Panc1 (cell line): ENCODE measurements at regions not wholly inside any gene's neighbourhood (a gene's known extent, or its start where the extent isn't known, plus 50 kb on each side); places are given as distances from the start of the nearest gene placed in this dataset.

Source experiments
- ATAC-seq: fragments of 200-7000 bp; cut with Tn5 transposase; 2 replicates; pipeline ENCODE4 v1.9.1; 2020; ENCODE audit warnings: mild to moderate bottlenecking, moderate library complexity
- BruUV-seq: library from RNA; stranded (reverse); fragments of 400-500 nt; replicated peaks from 2 replicates; lab custom pipeline; 2021; lab: Mats Ljungman, UMichigan
- CTCF ChIA-PET: fragments of 300-600 bp; sonication (Branson Sonifier 250); formaldehyde crosslinking; loops from one replicate; lab custom pipeline; 2022; ENCODE audit warnings: antibody characterized with exemption; lab: Charles Lee
- POLR2A ChIA-PET: fragments of 300-600 bp; sonication (Branson Sonifier 250); formaldehyde crosslinking; loops from one replicate; lab custom pipeline; 2022; ENCODE audit warnings: antibody characterized with exemption; lab: Charles Lee
- DNase-seq: peaks from one replicate; pipeline ENCODE4 v3.0.0-alpha.2; 2010; ENCODE audit warnings: low read depth, low spot score
- H3K27ac ChIP-seq: 2 replicates; pipeline ENCODE4 v1.5.1; 2011; ENCODE audit warnings: mild to moderate bottlenecking, low read length, inconsistent platforms
- H3K27me3 ChIP-seq: fragments of 200-500 bp; sonication (Bioruptor generic); 2 replicates; pipeline ENCODE4 v1.6.0; 2014; ENCODE audit warnings: low read length, inconsistent platforms; ENCODE audit not compliant: control insufficient read depth, insufficient read depth
- H3K36me3 ChIP-seq: fragments of 200-500 bp; sonication (Bioruptor generic); 2 replicates; pipeline ENCODE4 v1.5.1; 2014; ENCODE audit warnings: inconsistent platforms, mild to moderate bottlenecking, low read length, moderate library complexity; ENCODE audit not compliant: control insufficient read depth, insufficient read depth
- H3K4me1 ChIP-seq: 2 replicates; pipeline ENCODE4 v1.5.1; 2011; ENCODE audit warnings: inconsistent platforms, mild to moderate bottlenecking, low read length, moderate library complexity; ENCODE audit not compliant: control insufficient read depth, insufficient read depth
- H3K4me3 ChIP-seq, 2 experiments: 2 replicates each; pipeline ENCODE4 v1.5.1; 2011 to 2012; ENCODE audit warnings: low read depth in 2 of 2, low read length in 2 of 2, mild to moderate bottlenecking in 2 of 2, inconsistent platforms in 1 of 2, moderate library complexity in 1 of 2
- H3K9me3 ChIP-seq: fragments of 200-500 bp; sonication (Bioruptor generic); 2 replicates; pipeline ENCODE4 v1.5.1; 2014; ENCODE audit warnings: low read depth, mild to moderate bottlenecking, inconsistent platforms, low read length, moderate library complexity; ENCODE audit not compliant: control insufficient read depth, insufficient read depth
- POLR2AphosphoS5 ChIP-seq: IDR thresholded peaks from 2 replicates; pipeline ENCODE4 v1.6.1; 2012; ENCODE audit warnings: mild to moderate bottlenecking, low read depth, low read length, moderate library complexity
- SIN3A ChIP-seq: IDR thresholded peaks from 2 replicates; pipeline ENCODE4 v1.6.1; 2012; ENCODE audit warnings: low read depth, mild to moderate bottlenecking, low read length, moderate library complexity, borderline replicate concordance; ENCODE audit not compliant: insufficient read depth
- TCF7L2 ChIP-seq: IDR thresholded peaks from 2 replicates; pipeline ENCODE4 v1.6.1; 2011; ENCODE audit warnings: mild to moderate bottlenecking, low read depth, low read length, inconsistent platforms
- in situ Hi-C: cut with HindIII; loops from 2 replicates; pipeline ENCODE4 v1.10.0; 2016; ENCODE audit warnings: low sequenced_read_pairs, low pct_unique_long_range_greater_than_20kb
- intact Hi-C: fragments of 100-400 bp; cut with micrococcal nuclease; formaldehyde crosslinking; loops from one replicate; pipeline ENCODE4 v1.10.0; 2022; ENCODE audit not compliant: unreplicated experiment
- TF ChIP-seq, protein P1 (sequence below): fragments of 450-650 bp; IDR thresholded peaks from 2 replicates; pipeline ENCODE4 v1.5.1; 2017; ENCODE audit warnings: mild to moderate bottlenecking
- TF ChIP-seq, protein P2 (sequence below), 2 experiments: IDR thresholded peaks; 2 replicates each; pipeline ENCODE4 v1.6.1; 2011 to 2012; ENCODE audit warnings: low read depth in 2 of 2, control low read depth in 1 of 2, low read length in 1 of 2, mild to moderate bottlenecking in 1 of 2, moderate library complexity in 1 of 2; ENCODE audit not compliant: insufficient read depth in 1 of 2

DNA sequence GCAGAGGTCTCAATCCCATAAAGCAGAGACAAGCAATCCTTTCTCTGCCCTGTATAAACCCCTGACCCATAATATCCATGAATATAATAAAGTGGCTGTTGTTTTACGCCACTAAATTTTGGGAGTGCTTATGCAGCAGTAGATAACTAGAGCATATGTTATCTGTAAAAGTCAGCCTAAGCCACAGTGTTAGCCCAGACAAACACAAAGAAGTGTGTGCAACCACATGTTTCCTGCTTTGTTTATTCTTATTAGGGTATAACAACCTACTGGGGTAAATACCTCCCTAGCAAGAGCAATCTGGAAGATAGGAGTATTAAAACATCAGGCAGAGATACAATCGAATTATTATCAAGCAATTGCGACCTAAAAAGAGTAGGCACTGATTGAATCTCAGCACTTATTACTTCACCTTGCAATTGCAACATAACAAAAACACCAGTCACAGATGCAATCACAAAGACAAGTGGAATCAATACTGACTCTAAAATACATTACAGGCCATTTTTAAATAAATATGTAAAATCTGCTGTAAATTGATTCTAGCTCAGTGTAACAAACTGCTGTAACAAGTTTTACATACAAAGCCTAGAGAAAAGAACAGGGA lies 94.6 kb upstream of the UBE2E2 start:
- DNase-seq (no peak), ATAC-seq (no peak)
- BruUV-seq = no TSS peak
- Histone ChIP-seq H3K4me3 (no peak overlapping the region), H3K4me1 (peaks cover 3% of the 10 kb centered on the region; the same call in 1 of the 2 replicates), H3K27ac (no peak overlapping the region), H3K36me3 (no peaks in the 10 kb centered on the region), H3K27me3 (peaks cover 2% of the 10 kb centered on the region; the same call in 1 of the 2 replicates), H3K9me3 (no peaks in the 10 kb centered on the region)
- CTCF ChIA-PET = no interaction called here
- in situ Hi-C loops = no loop called here
- intact Hi-C loops = no loop called here
- POLR2A ChIA-PET = no interaction called here
- TF ChIP-seq TCF7L2 (no peak), POLR2AphosphoS5 (no peak), SIN3A (no peak)
- TF ChIP-seq, protein P1, sequence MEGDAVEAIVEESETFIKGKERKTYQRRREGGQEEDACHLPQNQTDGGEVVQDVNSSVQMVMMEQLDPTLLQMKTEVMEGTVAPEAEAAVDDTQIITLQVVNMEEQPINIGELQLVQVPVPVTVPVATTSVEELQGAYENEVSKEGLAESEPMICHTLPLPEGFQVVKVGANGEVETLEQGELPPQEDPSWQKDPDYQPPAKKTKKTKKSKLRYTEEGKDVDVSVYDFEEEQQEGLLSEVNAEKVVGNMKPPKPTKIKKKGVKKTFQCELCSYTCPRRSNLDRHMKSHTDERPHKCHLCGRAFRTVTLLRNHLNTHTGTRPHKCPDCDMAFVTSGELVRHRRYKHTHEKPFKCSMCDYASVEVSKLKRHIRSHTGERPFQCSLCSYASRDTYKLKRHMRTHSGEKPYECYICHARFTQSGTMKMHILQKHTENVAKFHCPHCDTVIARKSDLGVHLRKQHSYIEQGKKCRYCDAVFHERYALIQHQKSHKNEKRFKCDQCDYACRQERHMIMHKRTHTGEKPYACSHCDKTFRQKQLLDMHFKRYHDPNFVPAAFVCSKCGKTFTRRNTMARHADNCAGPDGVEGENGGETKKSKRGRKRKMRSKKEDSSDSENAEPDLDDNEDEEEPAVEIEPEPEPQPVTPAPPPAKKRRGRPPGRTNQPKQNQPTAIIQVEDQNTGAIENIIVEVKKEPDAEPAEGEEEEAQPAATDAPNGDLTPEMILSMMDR = no peak
- TF ChIP-seq, protein P2, sequence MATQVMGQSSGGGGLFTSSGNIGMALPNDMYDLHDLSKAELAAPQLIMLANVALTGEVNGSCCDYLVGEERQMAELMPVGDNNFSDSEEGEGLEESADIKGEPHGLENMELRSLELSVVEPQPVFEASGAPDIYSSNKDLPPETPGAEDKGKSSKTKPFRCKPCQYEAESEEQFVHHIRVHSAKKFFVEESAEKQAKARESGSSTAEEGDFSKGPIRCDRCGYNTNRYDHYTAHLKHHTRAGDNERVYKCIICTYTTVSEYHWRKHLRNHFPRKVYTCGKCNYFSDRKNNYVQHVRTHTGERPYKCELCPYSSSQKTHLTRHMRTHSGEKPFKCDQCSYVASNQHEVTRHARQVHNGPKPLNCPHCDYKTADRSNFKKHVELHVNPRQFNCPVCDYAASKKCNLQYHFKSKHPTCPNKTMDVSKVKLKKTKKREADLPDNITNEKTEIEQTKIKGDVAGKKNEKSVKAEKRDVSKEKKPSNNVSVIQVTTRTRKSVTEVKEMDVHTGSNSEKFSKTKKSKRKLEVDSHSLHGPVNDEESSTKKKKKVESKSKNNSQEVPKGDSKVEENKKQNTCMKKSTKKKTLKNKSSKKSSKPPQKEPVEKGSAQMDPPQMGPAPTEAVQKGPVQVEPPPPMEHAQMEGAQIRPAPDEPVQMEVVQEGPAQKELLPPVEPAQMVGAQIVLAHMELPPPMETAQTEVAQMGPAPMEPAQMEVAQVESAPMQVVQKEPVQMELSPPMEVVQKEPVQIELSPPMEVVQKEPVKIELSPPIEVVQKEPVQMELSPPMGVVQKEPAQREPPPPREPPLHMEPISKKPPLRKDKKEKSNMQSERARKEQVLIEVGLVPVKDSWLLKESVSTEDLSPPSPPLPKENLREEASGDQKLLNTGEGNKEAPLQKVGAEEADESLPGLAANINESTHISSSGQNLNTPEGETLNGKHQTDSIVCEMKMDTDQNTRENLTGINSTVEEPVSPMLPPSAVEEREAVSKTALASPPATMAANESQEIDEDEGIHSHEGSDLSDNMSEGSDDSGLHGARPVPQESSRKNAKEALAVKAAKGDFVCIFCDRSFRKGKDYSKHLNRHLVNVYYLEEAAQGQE (IDR thresholded peaks at IDR 0.05; ENCODE audit: insufficient read depth in 1 of 2, low read depth in 2 of 2, low read length in 1 of 2) = no peak

DNA sequence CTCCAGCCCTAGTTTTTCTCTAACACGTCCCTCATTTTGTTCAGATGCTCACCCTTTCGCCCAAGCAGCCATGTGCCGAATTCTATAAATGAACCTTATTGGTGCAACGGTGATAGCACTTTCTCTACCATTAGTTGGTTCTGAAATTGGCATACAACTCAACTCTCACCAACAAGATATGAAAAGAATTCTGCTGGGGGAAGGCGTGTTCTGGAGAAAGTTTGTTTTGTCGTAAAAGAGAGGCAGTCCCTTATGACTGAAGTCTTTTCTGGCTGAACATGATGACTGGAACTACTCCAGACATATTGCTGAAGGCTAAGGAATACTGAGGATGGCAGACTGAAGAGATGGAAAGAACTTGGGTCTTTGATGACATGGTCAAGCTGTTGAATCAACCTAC lies 91.8 kb upstream of the UBE2E2 start:
- DNase-seq (no peak), ATAC-seq (no peak)
- H3K4me1 ChIP-seq = peaks cover 3% of the 10 kb centered on the region; the same call in 1 of the 2 replicates
- H3K36me3 ChIP-seq = no peaks in the 10 kb centered on the region
- intact Hi-C loops = no loop called here
- H3K27ac ChIP-seq = no peak overlapping the region
- BruUV-seq = no TSS peak
- in situ Hi-C loops = no loop called here
- 0 out of 2 replicates have a peak, but pooled peaks cover 2% of the 10 kb centered on the region for H3K27me3 ChIP-seq
- H3K9me3 ChIP-seq = no peaks in the 10 kb centered on the region
- CTCF ChIA-PET = interaction anchor here (0.7 kb wide), 2 partner anchors 39 to 76 kb away, joined by 6 to 9 read pairs; no protein-coding TSS in a partner anchor
- TF ChIP-seq TCF7L2 (no peak), POLR2AphosphoS5 (no peak), SIN3A (no peak)
- TF ChIP-seq, protein P1 = no peak
- TF ChIP-seq, protein P2 (IDR thresholded peaks at IDR 0.05; ENCODE audit: insufficient read depth in 1 of 2, low read depth in 2 of 2, low read length in 1 of 2) = no peak
- POLR2A ChIA-PET = no interaction called here
- H3K4me3 ChIP-seq = no peak overlapping the region
